ENCODE measurements at regions not wholly inside any gene's neighbourhood (a gene's known extent, or its start where the extent isn't known, plus 50 kb on each side); places are given as distances from the start of the nearest gene placed in this dataset.

DNA sequence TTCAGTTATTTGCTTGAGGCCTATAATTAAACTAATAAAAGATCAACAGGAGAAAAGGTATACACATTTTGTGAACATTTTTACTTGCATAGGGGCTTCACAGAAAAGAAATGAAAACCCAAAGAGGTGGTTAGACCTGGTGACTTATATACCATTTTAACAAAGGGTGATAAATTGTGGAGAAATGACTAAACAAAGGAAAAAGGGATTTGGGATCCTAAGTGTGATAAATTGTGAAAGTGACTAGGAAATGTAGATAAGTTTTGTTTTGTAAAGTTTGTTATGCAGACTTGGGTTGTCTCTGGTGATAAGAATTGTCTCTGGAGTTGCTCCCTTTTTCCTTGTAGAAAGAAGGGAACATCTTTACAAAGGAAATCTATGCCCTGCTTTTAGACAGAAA, 86.1 kb upstream of the ZNF608 start:
- no peak for TF ChIP-seq CHD1 (IDR thresholded peaks at IDR 0.05; ENCODE audit: low read depth, low read length)
- TF ChIP-seq, protein P1, sequence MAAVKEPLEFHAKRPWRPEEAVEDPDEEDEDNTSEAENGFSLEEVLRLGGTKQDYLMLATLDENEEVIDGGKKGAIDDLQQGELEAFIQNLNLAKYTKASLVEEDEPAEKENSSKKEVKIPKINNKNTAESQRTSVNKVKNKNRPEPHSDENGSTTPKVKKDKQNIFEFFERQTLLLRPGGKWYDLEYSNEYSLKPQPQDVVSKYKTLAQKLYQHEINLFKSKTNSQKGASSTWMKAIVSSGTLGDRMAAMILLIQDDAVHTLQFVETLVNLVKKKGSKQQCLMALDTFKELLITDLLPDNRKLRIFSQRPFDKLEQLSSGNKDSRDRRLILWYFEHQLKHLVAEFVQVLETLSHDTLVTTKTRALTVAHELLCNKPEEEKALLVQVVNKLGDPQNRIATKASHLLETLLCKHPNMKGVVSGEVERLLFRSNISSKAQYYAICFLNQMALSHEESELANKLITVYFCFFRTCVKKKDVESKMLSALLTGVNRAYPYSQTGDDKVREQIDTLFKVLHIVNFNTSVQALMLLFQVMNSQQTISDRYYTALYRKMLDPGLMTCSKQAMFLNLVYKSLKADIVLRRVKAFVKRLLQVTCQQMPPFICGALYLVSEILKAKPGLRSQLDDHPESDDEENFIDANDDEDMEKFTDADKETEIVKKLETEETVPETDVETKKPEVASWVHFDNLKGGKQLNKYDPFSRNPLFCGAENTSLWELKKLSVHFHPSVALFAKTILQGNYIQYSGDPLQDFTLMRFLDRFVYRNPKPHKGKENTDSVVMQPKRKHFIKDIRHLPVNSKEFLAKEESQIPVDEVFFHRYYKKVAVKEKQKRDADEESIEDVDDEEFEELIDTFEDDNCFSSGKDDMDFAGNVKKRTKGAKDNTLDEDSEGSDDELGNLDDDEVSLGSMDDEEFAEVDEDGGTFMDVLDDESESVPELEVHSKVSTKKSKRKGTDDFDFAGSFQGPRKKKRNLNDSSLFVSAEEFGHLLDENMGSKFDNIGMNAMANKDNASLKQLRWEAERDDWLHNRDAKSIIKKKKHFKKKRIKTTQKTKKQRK (IDR thresholded peaks at IDR 0.05; ENCODE audit: low read depth, low read length): no peak
- TF ChIP-seq, protein P2, sequence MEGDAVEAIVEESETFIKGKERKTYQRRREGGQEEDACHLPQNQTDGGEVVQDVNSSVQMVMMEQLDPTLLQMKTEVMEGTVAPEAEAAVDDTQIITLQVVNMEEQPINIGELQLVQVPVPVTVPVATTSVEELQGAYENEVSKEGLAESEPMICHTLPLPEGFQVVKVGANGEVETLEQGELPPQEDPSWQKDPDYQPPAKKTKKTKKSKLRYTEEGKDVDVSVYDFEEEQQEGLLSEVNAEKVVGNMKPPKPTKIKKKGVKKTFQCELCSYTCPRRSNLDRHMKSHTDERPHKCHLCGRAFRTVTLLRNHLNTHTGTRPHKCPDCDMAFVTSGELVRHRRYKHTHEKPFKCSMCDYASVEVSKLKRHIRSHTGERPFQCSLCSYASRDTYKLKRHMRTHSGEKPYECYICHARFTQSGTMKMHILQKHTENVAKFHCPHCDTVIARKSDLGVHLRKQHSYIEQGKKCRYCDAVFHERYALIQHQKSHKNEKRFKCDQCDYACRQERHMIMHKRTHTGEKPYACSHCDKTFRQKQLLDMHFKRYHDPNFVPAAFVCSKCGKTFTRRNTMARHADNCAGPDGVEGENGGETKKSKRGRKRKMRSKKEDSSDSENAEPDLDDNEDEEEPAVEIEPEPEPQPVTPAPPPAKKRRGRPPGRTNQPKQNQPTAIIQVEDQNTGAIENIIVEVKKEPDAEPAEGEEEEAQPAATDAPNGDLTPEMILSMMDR (IDR thresholded peaks at IDR 0.05 in 2 of 3, conservative IDR thresholded peaks at IDR 0.05 in 1 of 3; ENCODE audit: control insufficient read depth in 2 of 3, extremely low read depth in 1 of 3, insufficient read depth in 1 of 3, low read depth in 3 of 3, low read length in 3 of 3): no peak
- TF ChIP-seq, protein P3, sequence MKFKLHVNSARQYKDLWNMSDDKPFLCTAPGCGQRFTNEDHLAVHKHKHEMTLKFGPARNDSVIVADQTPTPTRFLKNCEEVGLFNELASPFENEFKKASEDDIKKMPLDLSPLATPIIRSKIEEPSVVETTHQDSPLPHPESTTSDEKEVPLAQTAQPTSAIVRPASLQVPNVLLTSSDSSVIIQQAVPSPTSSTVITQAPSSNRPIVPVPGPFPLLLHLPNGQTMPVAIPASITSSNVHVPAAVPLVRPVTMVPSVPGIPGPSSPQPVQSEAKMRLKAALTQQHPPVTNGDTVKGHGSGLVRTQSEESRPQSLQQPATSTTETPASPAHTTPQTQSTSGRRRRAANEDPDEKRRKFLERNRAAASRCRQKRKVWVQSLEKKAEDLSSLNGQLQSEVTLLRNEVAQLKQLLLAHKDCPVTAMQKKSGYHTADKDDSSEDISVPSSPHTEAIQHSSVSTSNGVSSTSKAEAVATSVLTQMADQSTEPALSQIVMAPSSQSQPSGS (IDR thresholded peaks at IDR 0.05; ENCODE audit: low read length): no peak
- no peak for TF ChIP-seq RAD21 (IDR thresholded peaks at IDR 0.05; ENCODE audit: insufficient read depth, low read depth, low read length)
- TF ChIP-seq SIN3A (IDR thresholded peaks at IDR 0.05; ENCODE audit: low read depth, low read length): no peak
- TF ChIP-seq, protein P4, sequence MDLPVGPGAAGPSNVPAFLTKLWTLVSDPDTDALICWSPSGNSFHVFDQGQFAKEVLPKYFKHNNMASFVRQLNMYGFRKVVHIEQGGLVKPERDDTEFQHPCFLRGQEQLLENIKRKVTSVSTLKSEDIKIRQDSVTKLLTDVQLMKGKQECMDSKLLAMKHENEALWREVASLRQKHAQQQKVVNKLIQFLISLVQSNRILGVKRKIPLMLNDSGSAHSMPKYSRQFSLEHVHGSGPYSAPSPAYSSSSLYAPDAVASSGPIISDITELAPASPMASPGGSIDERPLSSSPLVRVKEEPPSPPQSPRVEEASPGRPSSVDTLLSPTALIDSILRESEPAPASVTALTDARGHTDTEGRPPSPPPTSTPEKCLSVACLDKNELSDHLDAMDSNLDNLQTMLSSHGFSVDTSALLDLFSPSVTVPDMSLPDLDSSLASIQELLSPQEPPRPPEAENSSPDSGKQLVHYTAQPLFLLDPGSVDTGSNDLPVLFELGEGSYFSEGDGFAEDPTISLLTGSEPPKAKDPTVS (IDR thresholded peaks at IDR 0.05; ENCODE audit: low read depth, low read length): no peak

Data from GM12878 (cell line).